HG02642 (cell line): ENCODE measurements at regions not wholly inside any gene's neighbourhood (a gene's known extent, or its start where the extent isn't known, plus 50 kb on each side); places are given as distances from the start of the nearest gene placed in this dataset.
"Not testable (repeated sequence)": the region's sequence is repeated elsewhere in the genome, so short reads cannot be mapped to it uniquely, and the experiment has no call there.

Experiments used
- ATAC-seq: cut with Tn5 transposase; IDR thresholded peaks from one replicate; pipeline ENCODE4 v1.9.1; 2021; ENCODE audit warnings: mild to moderate bottlenecking; ENCODE audit not compliant: unreplicated experiment, poor library complexity

- ATAC-seq = no peak
Measured at GRCh38 chr19:30284885-30285284, 87.3 kb upstream of the ZNF536 start.

GRCh38 chr19:30286378-30286777 lies 85.8 kb upstream of the ZNF536 start:
- no peak for ATAC-seq

- ATAC-seq = no peak
Measured at GRCh38 chr19:30287259-30287658, 84.9 kb upstream of the ZNF536 start.

- no peak for ATAC-seq
Measured at GRCh38 chr19:30287973-30288372, 84.2 kb upstream of the ZNF536 start.

GRCh38 chr19:30288911-30289310 lies 83.3 kb upstream of the ZNF536 start:
- no peak for ATAC-seq

GRCh38 chr19:30289336-30289735 lies 82.8 kb upstream of the ZNF536 start:
- ATAC-seq = no peak

- not testable (repeated sequence) for ATAC-seq
Measured at GRCh38 chr19:30290805-30291204, 81.4 kb upstream of the ZNF536 start.

GRCh38 chr19:30293051-30293785 lies 79.0 kb upstream of the ZNF536 start:
- ATAC-seq = no peak

GRCh38 chr19:30297969-30298368 lies 74.2 kb upstream of the ZNF536 start:
- ATAC-seq = no peak

- no peak for ATAC-seq
Measured at GRCh38 chr19:30303131-30303654, 69.0 kb upstream of the ZNF536 start.

GRCh38 chr19:30304540-30304939 lies 67.6 kb upstream of the ZNF536 start:
- ATAC-seq = no peak

- no peak for ATAC-seq
Measured at GRCh38 chr19:30305346-30306060, 66.7 kb upstream of the ZNF536 start.

- no peak for ATAC-seq
Measured at GRCh38 chr19:30307191-30307974, 64.8 kb upstream of the ZNF536 start.

- ATAC-seq = no peak
Measured at GRCh38 chr19:30309176-30309575, 63.0 kb upstream of the ZNF536 start.

GRCh38 chr19:30309905-30310601 lies 62.1 kb upstream of the ZNF536 start:
- no peak for ATAC-seq

- ATAC-seq = no peak
Measured at GRCh38 chr19:30310602-30311263, 61.5 kb upstream of the ZNF536 start.

GRCh38 chr19:30311911-30312310 lies 60.3 kb upstream of the ZNF536 start:
- ATAC-seq = no peak

GRCh38 chr19:30312582-30313352 lies 59.4 kb upstream of the ZNF536 start:
- ATAC-seq = no peak

- no peak for ATAC-seq
Measured at GRCh38 chr19:30313353-30313750, 58.8 kb upstream of the ZNF536 start.
